A549 (cell line): ENCODE measurements at regions not wholly inside any gene's neighbourhood (a gene's known extent, or its start where the extent isn't known, plus 50 kb on each side); places are given as distances from the start of the nearest gene placed in this dataset.

Experiments
- ATAC-seq, 2 experiments: fragments of 200-7000 bp in 1 of 2; fragments of >200 bp in 1 of 2; cut with Nextera tagmentation in 1 of 2; cut with Tn5 transposase in 1 of 2; 3 replicates each; pipeline versions ENCODE4 v1.8.0 to v1.9.1; 2018 to 2020; ENCODE audit warnings: mild to moderate bottlenecking in 1 of 2, moderate library complexity in 1 of 2
- CTCF ChIA-PET: fragments of 300-600 bp; sonication (Branson Sonifier 250); formaldehyde crosslinking; extraction: SDS; loops from one replicate; lab custom pipeline; 2021; ENCODE audit warnings: antibody characterized with exemption, inconsistent platforms; lab: Yijun Ruan, JAX
- POLR2A ChIA-PET: fragments of 350-600 bp; formaldehyde crosslinking; extraction: SDS; loops from one replicate; lab custom pipeline; 2021; ENCODE audit warnings: antibody characterized with exemption, inconsistent platforms; lab: Yijun Ruan, JAX
- DNase-seq, 2 experiments: peaks; one replicate each; pipeline versions ENCODE4 v3.0.0 to v3.0.0-alpha.2; 2011 to 2016; ENCODE audit warnings: low read depth in 1 of 2, low spot score in 1 of 2
- FAIRE-seq: peaks from 2 replicates; lab custom pipeline; 2011; peaks lifted over from hg19 to GRCh38; lab: Jason Lieb, UNC
- H3K27ac ChIP-seq, 2 experiments: fragments of >200 bp; sonication (Bioruptor Twin); formaldehyde crosslinking; 3 replicates each; pipeline ENCODE4 v1.5.1; 2016 to 2017
- H3K4me1 ChIP-seq: fragments of >200 bp; sonication (Bioruptor Twin); formaldehyde crosslinking; 3 replicates; pipeline ENCODE4 v1.6.1; 2016
- H3K4me2 ChIP-seq: fragments of >200 bp; sonication (Bioruptor Twin); formaldehyde crosslinking; 3 replicates; pipeline ENCODE4 v1.6.1; 2016
- H3K4me3 ChIP-seq: fragments of >200 bp; sonication (Bioruptor Twin); formaldehyde crosslinking; 3 replicates; pipeline ENCODE4 v1.5.1; 2016
- H3K9me3 ChIP-seq: fragments of >200 bp; sonication (Bioruptor Twin); formaldehyde crosslinking; 3 replicates; pipeline ENCODE4 v1.6.1; 2016
- BHLHE40 ChIP-seq: IDR thresholded peaks from 2 replicates; pipeline ENCODE4 v1.6.1; 2012; ENCODE audit warnings: low read depth, low read length, inconsistent platforms
- CBX2 ChIP-seq: fragments of 200-600 bp; sonication (generic); IDR thresholded peaks from 2 replicates; pipeline ENCODE4 v1.6.1; 2016; ENCODE audit warnings: low read depth, mild to moderate bottlenecking, borderline replicate concordance
- CBX8 ChIP-seq: fragments of 200-600 bp; sonication (generic); IDR thresholded peaks from 2 replicates; pipeline ENCODE4 v1.6.1; 2016
- CHD2 ChIP-seq: fragments of 150-350 bp; IDR thresholded peaks from 2 replicates; pipeline ENCODE4 v1.6.1; 2014; ENCODE audit warnings: low read length; ENCODE audit not compliant: partially characterized antibody
- EHMT2 ChIP-seq: fragments of 200-600 bp; sonication (generic); IDR thresholded peaks from 2 replicates; pipeline ENCODE4 v1.6.1; 2016; ENCODE audit warnings: antibody characterized with exemption, low read depth, mild to moderate bottlenecking, moderate library complexity
- HDAC2 ChIP-seq: fragments of 200-600 bp; sonication (generic); IDR thresholded peaks from 2 replicates; pipeline ENCODE4 v1.6.1; 2016
- HOXA7 ChIP-seq: fragments of 250-450 bp; sonication (Bioruptor Pico); IDR thresholded peaks from 2 replicates; pipeline ENCODE4 v1.5.0; 2020; ENCODE audit warnings: mild to moderate bottlenecking, moderate library complexity
- JUNB ChIP-seq: fragments of >200 bp; sonication (Bioruptor Twin); formaldehyde crosslinking; IDR thresholded peaks from 2 replicates; pipeline ENCODE4 v1.6.1; 2016
- MYC ChIP-seq: IDR thresholded peaks from 2 replicates; pipeline ENCODE4 v1.6.1; 2012; ENCODE audit warnings: mild to moderate bottlenecking, inconsistent platforms, low read length, improper control_type of control experiment, borderline replicate concordance
- PHF8 ChIP-seq: fragments of 200-600 bp; sonication (generic); IDR thresholded peaks from 2 replicates; pipeline ENCODE4 v1.6.1; 2016; ENCODE audit warnings: low read depth, mild to moderate bottlenecking, antibody characterized with exemption, moderate library complexity, borderline replicate concordance
- POLR2AphosphoS2 ChIP-seq: conservative IDR thresholded peaks from 2 replicates; pipeline ENCODE4 v1.6.1; 2012; ENCODE audit warnings: low read length, improper control_type of control experiment, inconsistent platforms
- RAD21 ChIP-seq, 2 experiments: fragments of >200 bp in 1 of 2; sonication (Bioruptor Twin) in 1 of 2; formaldehyde crosslinking in 1 of 2; IDR thresholded peaks in 1 of 2; conservative IDR thresholded peaks in 1 of 2; 2 replicates in 1 of 2; 3 replicates in 1 of 2; pipeline ENCODE4 v1.6.1; 2012 to 2018; ENCODE audit warnings: inconsistent platforms in 1 of 2
- RARB ChIP-seq: fragments of 250-450 bp; sonication (Bioruptor Pico); IDR thresholded peaks from 2 replicates; pipeline ENCODE4 v1.8.0; 2021; ENCODE audit warnings: mild to moderate bottlenecking, moderate library complexity
- SREBF2 ChIP-seq: fragments of 450-650 bp; IDR thresholded peaks from 2 replicates; pipeline ENCODE4 v1.6.1; 2014; ENCODE audit warnings: mild to moderate bottlenecking, moderate library complexity
- ZC3H11A ChIP-seq: fragments of 450-650 bp; IDR thresholded peaks from 2 replicates; pipeline ENCODE4 v1.6.1; 2014; ENCODE audit warnings: antibody characterized with exemption, mild to moderate bottlenecking
- ZFP36 ChIP-seq: fragments of 450-650 bp; IDR thresholded peaks from 2 replicates; pipeline ENCODE4 v1.6.1; 2014; ENCODE audit warnings: borderline replicate concordance; ENCODE audit not compliant: partially characterized antibody
- WGBS: methylation state at CpG from one replicate; pipeline ENCODE4 v1.1.6; 2017; ENCODE audit errors: missing lambda C conversion rate; 5-methylcytosine and 5-hydroxymethylcytosine counted together
- TF ChIP-seq, protein P1 (sequence below): fragments of 250-450 bp; sonication (Bioruptor Pico); IDR thresholded peaks from 2 replicates; pipeline ENCODE4 v1.5.0; 2021; ENCODE audit warnings: mild to moderate bottlenecking, moderate library complexity, borderline replicate concordance
- TF ChIP-seq, protein P2 (sequence below): IDR thresholded peaks from 2 replicates; pipeline ENCODE4 v1.6.1; 2012; ENCODE audit warnings: low read depth, borderline replicate concordance
- TF ChIP-seq, protein P3 (sequence below): fragments of >200 bp; sonication (Bioruptor Twin); formaldehyde crosslinking; IDR thresholded peaks from 2 replicates; pipeline ENCODE4 v1.6.1; 2016
- TF ChIP-seq, protein P4 (sequence below): fragments of 450-650 bp; IDR thresholded peaks from 2 replicates; pipeline ENCODE4 v1.6.1; 2014; ENCODE audit warnings: antibody characterized with exemption
- TF ChIP-seq, protein P5 (sequence below): fragments of >200 bp; sonication (Bioruptor Twin); formaldehyde crosslinking; IDR thresholded peaks from 3 replicates; pipeline ENCODE4 v1.5.1; 2016
- TF ChIP-seq, protein P6 (sequence below): fragments of 150-350 bp; IDR thresholded peaks from 2 replicates; pipeline ENCODE4 v1.6.1; 2014; ENCODE audit warnings: low read depth, mild to moderate bottlenecking, low read length
- TF ChIP-seq, protein P7 (sequence below): fragments of 200-600 bp; sonication (generic); IDR thresholded peaks from 2 replicates; pipeline ENCODE4 v1.6.1; 2016; ENCODE audit warnings: antibody characterized with exemption, mild to moderate bottlenecking, moderate library complexity
- TF ChIP-seq, protein P8 (sequence below): fragments of >200 bp; sonication (Bioruptor Twin); formaldehyde crosslinking; IDR thresholded peaks from 3 replicates; pipeline ENCODE4 v1.6.1; 2016

DNA sequence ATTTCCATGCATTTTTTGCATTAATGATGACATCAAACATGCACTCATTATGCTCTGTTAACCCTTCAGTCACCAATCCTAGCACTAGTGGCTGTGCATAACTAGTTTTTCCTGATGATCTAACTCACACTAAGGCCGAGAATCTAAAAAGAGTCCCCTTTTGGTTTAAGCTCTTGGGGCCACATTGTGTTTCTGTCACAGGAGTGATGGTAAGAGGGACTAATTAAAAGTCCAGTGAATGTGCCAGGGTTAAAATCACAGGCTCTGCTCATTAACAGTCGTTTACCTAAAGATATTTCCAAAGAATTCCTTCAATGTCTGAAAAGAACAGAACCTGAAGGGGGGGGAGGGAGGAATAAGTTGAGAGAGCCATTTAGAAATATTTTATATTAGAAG lies 359.0 kb upstream of the ANKRD30A start (continued):
- TF ChIP-seq, protein P1, sequence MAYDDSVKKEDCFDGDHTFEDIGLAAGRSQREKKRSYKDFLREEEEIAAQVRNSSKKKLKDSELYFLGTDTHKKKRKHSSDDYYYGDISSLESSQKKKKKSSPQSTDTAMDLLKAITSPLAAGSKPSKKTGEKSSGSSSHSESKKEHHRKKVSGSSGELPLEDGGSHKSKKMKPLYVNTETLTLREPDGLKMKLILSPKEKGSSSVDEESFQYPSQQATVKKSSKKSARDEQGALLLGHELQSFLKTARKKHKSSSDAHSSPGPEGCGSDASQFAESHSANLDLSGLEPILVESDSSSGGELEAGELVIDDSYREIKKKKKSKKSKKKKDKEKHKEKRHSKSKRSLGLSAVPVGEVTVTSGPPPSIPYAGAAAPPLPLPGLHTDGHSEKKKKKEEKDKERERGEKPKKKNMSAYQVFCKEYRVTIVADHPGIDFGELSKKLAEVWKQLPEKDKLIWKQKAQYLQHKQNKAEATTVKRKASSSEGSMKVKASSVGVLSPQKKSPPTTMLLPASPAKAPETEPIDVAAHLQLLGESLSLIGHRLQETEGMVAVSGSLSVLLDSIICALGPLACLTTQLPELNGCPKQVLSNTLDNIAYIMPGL: no peak
- TF ChIP-seq, protein P2, sequence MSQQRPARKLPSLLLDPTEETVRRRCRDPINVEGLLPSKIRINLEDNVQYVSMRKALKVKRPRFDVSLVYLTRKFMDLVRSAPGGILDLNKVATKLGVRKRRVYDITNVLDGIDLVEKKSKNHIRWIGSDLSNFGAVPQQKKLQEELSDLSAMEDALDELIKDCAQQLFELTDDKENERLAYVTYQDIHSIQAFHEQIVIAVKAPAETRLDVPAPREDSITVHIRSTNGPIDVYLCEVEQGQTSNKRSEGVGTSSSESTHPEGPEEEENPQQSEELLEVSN: no peak
- TF ChIP-seq, protein P3, sequence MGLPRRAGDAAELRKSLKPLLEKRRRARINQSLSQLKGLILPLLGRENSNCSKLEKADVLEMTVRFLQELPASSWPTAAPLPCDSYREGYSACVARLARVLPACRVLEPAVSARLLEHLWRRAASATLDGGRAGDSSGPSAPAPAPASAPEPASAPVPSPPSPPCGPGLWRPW: no peak
- no peak for TF ChIP-seq BHLHE40
- no peak for TF ChIP-seq HDAC2
- TF ChIP-seq RAD21 (conservative IDR thresholded peaks at IDR 0.05 in 1 of 2, IDR thresholded peaks at IDR 0.05 in 1 of 2): no peak
- TF ChIP-seq RARB (CRISPR knock-in tag): no peak
- TF ChIP-seq PHF8: no peak
- TF ChIP-seq ZFP36: no peak
- TF ChIP-seq, all 56 proteins: peak for 0

DNA sequence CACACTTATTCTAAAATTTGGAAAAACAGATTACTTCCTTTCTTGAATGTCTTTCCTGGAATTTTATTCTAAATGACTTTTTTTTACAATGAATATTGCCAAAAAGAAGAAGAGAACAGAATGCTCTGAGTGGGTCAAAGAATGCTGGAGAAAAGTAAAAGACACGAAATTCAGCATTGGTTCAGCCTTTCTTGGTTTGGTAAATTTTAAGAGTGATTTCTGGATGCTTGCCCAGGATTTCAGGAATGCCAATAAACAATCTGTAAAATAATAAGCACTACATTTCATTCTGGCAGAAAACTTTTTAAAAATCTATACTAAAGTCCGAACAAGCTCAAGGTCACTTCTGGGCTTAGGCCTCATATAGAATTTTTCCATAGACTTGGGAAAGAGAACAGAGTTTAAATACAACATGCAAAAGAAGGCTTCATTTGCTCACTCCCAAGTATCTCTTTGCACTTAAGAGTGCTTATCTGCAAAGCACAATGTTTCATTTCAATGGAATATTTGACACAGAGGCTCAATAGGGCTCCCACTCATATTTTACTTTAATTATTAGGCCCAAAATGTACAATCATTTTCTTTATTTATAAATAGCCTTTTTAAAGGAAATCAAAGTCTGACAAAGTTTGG lies 359.5 kb upstream of the ANKRD30A start:
- Histone ChIP-seq H3K27ac (no peak overlapping the region), H3K9me3 (no peaks in the 10 kb centered on the region), H3K4me1 (no peaks in the 10 kb centered on the region; the same call in 2 of the 3 replicates), H3K4me3 (no peak overlapping the region), H3K4me2 (no peak overlapping the region)
- CTCF ChIA-PET: no interaction called here
- POLR2A ChIA-PET: no interaction called here
- TF ChIP-seq, protein P4, sequence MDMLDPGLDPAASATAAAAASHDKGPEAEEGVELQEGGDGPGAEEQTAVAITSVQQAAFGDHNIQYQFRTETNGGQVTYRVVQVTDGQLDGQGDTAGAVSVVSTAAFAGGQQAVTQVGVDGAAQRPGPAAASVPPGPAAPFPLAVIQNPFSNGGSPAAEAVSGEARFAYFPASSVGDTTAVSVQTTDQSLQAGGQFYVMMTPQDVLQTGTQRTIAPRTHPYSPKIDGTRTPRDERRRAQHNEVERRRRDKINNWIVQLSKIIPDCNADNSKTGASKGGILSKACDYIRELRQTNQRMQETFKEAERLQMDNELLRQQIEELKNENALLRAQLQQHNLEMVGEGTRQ: no peak
- TF ChIP-seq, protein P5, sequence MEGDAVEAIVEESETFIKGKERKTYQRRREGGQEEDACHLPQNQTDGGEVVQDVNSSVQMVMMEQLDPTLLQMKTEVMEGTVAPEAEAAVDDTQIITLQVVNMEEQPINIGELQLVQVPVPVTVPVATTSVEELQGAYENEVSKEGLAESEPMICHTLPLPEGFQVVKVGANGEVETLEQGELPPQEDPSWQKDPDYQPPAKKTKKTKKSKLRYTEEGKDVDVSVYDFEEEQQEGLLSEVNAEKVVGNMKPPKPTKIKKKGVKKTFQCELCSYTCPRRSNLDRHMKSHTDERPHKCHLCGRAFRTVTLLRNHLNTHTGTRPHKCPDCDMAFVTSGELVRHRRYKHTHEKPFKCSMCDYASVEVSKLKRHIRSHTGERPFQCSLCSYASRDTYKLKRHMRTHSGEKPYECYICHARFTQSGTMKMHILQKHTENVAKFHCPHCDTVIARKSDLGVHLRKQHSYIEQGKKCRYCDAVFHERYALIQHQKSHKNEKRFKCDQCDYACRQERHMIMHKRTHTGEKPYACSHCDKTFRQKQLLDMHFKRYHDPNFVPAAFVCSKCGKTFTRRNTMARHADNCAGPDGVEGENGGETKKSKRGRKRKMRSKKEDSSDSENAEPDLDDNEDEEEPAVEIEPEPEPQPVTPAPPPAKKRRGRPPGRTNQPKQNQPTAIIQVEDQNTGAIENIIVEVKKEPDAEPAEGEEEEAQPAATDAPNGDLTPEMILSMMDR: no peak
- no peak for TF ChIP-seq PHF8
- no peak for TF ChIP-seq CBX2
- no peak for TF ChIP-seq CBX8
- TF ChIP-seq CHD2: no peak
- no peak for TF ChIP-seq ZC3H11A
- TF ChIP-seq RAD21 (conservative IDR thresholded peaks at IDR 0.05 in 1 of 2, IDR thresholded peaks at IDR 0.05 in 1 of 2): no peak
- TF ChIP-seq, protein P6, sequence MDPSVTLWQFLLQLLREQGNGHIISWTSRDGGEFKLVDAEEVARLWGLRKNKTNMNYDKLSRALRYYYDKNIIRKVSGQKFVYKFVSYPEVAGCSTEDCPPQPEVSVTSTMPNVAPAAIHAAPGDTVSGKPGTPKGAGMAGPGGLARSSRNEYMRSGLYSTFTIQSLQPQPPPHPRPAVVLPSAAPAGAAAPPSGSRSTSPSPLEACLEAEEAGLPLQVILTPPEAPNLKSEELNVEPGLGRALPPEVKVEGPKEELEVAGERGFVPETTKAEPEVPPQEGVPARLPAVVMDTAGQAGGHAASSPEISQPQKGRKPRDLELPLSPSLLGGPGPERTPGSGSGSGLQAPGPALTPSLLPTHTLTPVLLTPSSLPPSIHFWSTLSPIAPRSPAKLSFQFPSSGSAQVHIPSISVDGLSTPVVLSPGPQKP: no peak
- TF ChIP-seq HOXA7 (CRISPR knock-in tag): no peak
- no peak for TF ChIP-seq JUNB
- TF ChIP-seq, protein P3: no peak
- TF ChIP-seq EHMT2: no peak
- TF ChIP-seq MYC: no peak
- no peak for TF ChIP-seq ZFP36
- no peak for TF ChIP-seq SREBF2
- no peak for TF ChIP-seq POLR2AphosphoS2
- TF ChIP-seq, protein P7, sequence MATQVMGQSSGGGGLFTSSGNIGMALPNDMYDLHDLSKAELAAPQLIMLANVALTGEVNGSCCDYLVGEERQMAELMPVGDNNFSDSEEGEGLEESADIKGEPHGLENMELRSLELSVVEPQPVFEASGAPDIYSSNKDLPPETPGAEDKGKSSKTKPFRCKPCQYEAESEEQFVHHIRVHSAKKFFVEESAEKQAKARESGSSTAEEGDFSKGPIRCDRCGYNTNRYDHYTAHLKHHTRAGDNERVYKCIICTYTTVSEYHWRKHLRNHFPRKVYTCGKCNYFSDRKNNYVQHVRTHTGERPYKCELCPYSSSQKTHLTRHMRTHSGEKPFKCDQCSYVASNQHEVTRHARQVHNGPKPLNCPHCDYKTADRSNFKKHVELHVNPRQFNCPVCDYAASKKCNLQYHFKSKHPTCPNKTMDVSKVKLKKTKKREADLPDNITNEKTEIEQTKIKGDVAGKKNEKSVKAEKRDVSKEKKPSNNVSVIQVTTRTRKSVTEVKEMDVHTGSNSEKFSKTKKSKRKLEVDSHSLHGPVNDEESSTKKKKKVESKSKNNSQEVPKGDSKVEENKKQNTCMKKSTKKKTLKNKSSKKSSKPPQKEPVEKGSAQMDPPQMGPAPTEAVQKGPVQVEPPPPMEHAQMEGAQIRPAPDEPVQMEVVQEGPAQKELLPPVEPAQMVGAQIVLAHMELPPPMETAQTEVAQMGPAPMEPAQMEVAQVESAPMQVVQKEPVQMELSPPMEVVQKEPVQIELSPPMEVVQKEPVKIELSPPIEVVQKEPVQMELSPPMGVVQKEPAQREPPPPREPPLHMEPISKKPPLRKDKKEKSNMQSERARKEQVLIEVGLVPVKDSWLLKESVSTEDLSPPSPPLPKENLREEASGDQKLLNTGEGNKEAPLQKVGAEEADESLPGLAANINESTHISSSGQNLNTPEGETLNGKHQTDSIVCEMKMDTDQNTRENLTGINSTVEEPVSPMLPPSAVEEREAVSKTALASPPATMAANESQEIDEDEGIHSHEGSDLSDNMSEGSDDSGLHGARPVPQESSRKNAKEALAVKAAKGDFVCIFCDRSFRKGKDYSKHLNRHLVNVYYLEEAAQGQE: no peak
- TF ChIP-seq, protein P8, sequence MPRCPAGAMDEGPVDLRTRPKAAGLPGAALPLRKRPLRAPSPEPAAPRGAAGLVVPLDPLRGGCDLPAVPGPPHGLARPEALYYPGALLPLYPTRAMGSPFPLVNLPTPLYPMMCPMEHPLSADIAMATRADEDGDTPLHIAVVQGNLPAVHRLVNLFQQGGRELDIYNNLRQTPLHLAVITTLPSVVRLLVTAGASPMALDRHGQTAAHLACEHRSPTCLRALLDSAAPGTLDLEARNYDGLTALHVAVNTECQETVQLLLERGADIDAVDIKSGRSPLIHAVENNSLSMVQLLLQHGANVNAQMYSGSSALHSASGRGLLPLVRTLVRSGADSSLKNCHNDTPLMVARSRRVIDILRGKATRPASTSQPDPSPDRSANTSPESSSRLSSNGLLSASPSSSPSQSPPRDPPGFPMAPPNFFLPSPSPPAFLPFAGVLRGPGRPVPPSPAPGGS: no peak
- 52% methylated on average over 2 of the region's 2 CpGs for WGBS
- ATAC-seq (no peak), FAIRE-seq (no peak), DNase-seq (no peak)
